ENCODE measurements at regions not wholly inside any gene's neighbourhood (a gene's known extent, or its start where the extent isn't known, plus 50 kb on each side); places are given as distances from the start of the nearest gene placed in this dataset.

GRCh38 chr20:7195704-7196103, 428.2 kb downstream of the BMP2 start:
- TF ChIP-seq THAP9 (CRISPR knock-in tag; IDR thresholded peaks at IDR 0.05; ENCODE audit: borderline replicate concordance) (no peak), ELF4 (CRISPR knock-in tag; IDR thresholded peaks at IDR 0.05; ENCODE audit: borderline replicate concordance) (no peak), POLR2A (IDR thresholded peaks at IDR 0.05; ENCODE audit: insufficient read depth in 1 of 2, low read depth in 2 of 2, low read length in 2 of 2) (no peak), JUND (CRISPR knock-in tag; IDR thresholded peaks at IDR 0.05) (no peak), NCOA5 (CRISPR knock-in tag; IDR thresholded peaks at IDR 0.05) (no peak), PATZ1 (CRISPR knock-in tag; IDR thresholded peaks at IDR 0.05) (no peak), EP300 (IDR thresholded peaks at IDR 0.05; ENCODE audit: low read depth in 2 of 2, low read length in 2 of 2) (no peak), EP300 (CRISPR knock-in tag; IDR thresholded peaks at IDR 0.05; ENCODE audit: borderline replicate concordance) (no peak)
